NCI-H510A treated with DMSO at 0.1 percent for 48 hours (cell line): ENCODE measurements at regions not wholly inside any gene's neighbourhood (a gene's known extent, or its start where the extent isn't known, plus 50 kb on each side); places are given as distances from the start of the nearest gene placed in this dataset.

ENCODE experiments used
- DNase-seq: peaks from one replicate; lab custom pipeline; 2025; lab: John Stamatoyannopoulos, UW

GRCh38 chr5:67455970-67456369 is 259.4 kb upstream of the CD180 start:
- no peak for DNase-seq

DNA sequence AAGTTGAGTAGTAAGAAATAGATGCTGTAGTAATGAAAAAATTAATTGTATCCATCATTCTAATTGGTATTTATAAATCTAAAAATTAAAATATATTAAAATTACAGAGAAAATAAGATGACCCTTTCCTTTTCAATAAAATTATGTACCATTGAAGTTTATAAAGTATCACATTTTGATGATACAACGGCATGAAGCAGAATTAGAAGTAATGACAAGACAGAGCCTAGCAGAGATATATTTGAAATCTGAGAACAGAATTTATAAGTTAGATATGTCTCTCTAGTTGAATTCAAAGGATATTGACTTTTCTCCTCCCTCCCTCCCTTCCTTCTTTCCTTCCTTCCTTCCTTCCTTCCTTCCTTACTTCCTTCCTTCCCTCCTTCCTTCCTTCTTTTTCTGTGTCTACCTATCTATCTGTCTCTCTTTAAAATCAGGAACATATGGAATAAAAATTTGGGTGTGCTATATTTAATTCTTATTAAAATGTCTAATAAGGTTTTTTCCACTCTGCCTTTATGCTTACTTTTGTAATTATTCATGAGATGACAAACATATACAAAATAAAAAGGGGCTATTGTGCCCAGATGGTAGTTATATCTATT is 258.5 kb upstream of the CD180 start:
- DNase-seq = no peak

DNA sequence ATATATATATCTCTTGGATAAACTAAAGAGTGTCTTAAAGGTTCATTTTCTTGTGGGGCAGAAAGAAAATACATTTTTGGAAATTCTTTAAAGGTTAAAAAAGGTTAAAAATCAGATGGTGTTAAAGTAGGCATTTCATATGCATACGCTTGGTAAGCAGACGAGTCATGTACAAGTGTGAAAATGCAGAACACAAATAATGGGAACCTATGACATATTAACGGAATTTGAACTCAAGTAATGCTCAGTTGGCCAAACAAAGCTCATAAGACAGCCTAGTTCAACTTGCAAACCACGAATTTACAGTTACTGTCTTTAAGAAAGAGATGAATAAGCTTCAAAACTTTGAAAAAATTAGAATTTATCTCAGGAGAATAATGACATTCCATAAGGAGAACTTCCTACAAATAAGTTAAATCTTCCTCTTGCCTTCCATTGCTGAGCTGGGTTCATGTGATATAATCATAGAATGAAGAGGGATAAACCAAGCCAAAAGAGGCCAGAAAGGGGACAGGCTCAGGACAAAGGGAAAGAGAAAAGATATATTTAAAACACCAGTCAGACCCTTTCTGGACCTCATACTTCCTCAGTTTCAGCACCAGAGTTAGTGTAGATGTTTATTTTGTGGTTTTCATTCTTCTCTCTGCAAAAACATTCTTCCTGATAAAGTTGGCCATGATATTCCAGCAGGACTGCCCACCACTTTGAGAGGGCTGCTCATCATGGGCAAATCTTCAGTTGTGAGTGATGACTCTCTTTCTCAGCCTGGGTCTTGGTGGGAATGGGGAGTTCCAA is 256.7 kb upstream of the CD180 start:
- no peak for DNase-seq

- DNase-seq = no peak
Observed at GRCh38 chr5:67451640-67452279, 255.2 kb upstream of the CD180 start.

DNA sequence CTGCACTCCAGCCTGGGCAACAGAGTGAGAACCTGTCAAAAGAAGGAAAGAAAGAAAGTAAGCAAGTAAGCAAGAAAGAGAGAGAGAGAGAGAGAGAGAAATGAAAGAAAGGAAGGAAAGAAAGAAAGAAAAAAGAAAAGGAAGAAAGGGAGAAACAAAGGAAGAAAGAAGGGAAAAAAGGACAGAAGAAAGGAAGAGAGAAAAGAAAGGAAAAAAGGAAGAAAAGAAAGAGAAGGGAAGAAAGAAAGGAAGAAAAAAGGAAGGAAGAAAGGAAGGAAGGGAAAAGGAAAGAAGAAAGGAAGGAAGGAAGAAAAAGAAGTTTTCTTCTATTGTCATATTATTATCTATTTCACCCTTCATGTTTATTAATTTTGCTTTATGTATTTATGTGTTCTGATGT is 251.1 kb upstream of the CD180 start:
- no peak for DNase-seq

- no peak for DNase-seq
Observed at GRCh38 chr5:67437905-67438845, 241.6 kb upstream of the CD180 start.

GRCh38 chr5:67435032-67435431 is 238.4 kb upstream of the CD180 start:
- no peak for DNase-seq

DNA sequence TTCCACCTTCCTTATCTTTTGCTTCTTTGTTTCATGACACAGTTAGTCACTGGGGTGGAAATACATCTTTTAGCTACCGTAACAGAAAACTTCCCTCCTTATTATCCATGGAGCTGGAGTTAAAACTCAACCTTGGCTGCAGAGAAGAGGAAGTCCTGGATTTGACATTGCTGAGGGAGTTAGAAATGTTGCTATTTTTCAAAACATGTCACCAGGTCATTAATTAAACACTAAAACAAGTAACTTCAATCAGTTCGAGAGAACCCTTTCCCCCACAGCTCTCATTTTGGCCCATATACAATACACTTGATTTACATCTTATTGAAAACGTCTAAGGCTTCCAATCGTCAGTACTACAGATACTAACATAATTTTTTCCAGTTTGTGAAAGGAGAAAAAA is 237.9 kb upstream of the CD180 start:
- no peak for DNase-seq

GRCh38 chr5:67432606-67433005 is 236.0 kb upstream of the CD180 start:
- DNase-seq = no peak

GRCh38 chr5:67431191-67431590 is 234.6 kb upstream of the CD180 start:
- DNase-seq = no peak

GRCh38 chr5:67427850-67428298 is 231.3 kb upstream of the CD180 start:
- DNase-seq = no peak

- no peak for DNase-seq
Observed at GRCh38 chr5:67426961-67427849, 230.6 kb upstream of the CD180 start.

DNA sequence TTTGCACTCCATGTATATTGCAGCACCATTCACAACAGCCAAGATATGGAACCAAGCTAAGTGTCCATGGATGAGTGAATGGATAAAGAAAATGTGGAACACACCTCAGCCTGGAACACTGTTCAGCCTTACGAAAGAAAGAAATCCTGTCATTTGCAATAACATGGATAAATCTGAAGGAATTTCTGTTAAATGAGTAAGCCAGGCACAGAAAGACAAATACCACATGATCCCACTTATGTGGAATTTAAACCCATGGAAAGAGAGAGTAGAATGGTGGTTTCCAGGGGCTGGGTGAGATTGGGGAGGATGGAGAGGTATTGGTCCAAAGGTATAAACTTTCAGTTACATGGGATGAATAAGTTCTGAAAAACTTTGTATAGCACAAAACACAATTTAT is 228.9 kb upstream of the CD180 start:
- DNase-seq = no peak

GRCh38 chr5:67417839-67418238 is 221.2 kb upstream of the CD180 start:
- no peak for DNase-seq

GRCh38 chr5:67416986-67417385 is 220.4 kb upstream of the CD180 start:
- DNase-seq = no peak

GRCh38 chr5:67416133-67416937 is 219.7 kb upstream of the CD180 start:
- no peak for DNase-seq

DNA sequence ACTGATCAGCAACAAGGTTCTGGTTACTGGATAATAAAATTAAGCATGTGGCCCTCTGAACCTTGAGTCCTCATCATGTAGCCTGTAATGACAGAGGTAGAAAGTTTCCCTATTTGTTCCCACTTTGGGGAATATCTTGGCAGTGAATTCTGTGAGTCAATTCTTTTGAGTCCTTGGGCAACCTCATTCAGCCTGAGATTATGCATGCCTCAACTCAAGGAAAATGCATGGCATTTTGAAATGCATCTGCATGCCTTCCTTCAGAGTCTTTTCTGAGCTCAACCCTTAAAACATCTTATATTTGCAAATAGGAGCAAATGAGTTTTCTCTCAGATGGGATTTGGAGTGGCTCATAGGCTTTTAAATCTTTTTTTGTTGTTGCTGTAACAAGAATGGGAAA is 218.1 kb upstream of the CD180 start:
- no peak for DNase-seq

DNA sequence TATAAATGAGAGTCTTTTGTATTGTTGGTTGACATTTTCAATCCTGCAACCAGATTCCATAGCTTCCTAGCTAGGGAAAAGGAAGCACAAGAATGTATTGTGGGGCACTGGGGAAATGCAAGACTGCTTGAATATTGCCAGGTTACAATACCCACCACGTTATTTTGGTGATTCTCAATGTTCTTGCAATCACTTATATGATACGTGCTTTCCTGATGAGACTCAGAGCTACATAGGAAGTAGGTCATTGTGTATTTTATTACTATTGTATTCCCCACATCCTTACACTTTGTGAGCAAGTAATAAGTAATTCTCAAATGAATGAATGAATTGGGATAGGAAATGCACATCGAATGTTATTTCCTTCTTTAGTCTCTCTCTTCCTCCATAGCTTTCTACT is 217.1 kb upstream of the CD180 start:
- DNase-seq = no peak

DNA sequence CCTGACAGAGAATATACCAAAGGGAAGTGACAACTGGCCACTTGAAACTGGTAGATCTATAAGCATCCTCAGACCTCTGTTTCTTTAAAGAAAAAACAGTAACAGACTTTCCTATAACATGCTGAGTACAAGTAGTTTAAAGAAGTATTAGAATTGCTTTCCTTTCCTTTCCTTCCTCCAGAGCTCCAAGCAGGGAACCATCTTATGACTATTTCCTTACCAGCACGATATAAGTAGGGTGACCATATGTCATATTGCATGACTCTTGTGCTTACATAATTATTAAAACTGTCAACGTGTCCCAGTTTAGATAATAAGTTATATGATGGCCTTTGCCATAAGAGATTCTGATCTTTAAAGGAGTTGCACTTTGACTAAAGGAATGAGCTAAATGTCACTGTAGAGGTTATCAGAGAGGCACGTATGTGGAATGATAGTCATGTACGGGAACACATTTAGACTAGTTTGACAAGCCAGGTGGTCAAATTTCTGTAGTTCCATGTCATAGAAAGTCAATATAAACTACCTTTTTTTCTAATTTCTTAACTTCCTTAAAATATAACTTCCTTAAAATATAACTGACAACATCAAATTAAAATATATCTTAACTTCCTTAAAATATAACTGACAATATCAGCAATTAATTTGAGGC is 212.7 kb upstream of the CD180 start:
- DNase-seq = no peak

GRCh38 chr5:67407979-67408378 is 211.4 kb upstream of the CD180 start:
- no peak for DNase-seq
